OCI-LY7 (cell line): ENCODE measurements at regions not wholly inside any gene's neighbourhood (a gene's known extent, or its start where the extent isn't known, plus 50 kb on each side); places are given as distances from the start of the nearest gene placed in this dataset.

Source experiments
- BruUV-seq: library from RNA; stranded (reverse); fragments of 400-500 nt; replicated peaks from 2 replicates; lab custom pipeline; 2021; lab: Mats Ljungman, UMichigan
- CTCF ChIA-PET: fragments of 300-600 bp; sonication (Branson Sonifier 250); formaldehyde crosslinking; loops from one replicate; lab custom pipeline; 2022; ENCODE audit warnings: antibody characterized with exemption; ENCODE audit not compliant: unreplicated experiment; lab: Charles Lee
- POLR2A ChIA-PET: fragments of 300-600 bp; sonication (Branson Sonifier 250); formaldehyde crosslinking; loops from one replicate; lab custom pipeline; 2022; ENCODE audit warnings: antibody characterized with exemption; lab: Charles Lee
- DNase-seq: peaks from one replicate; pipeline ENCODE4 v3.0.0-alpha.2; 2015; ENCODE audit warnings: low spot score
- H2AFZ ChIP-seq: fragments of 200-600 bp; sonication (generic), shearing (Covaris generic); 2 replicates; pipeline ENCODE4 v1.6.1; 2014; ENCODE audit warnings: mild to moderate bottlenecking, antibody characterized with exemption, low read length, moderate library complexity
- H3K27ac ChIP-seq: fragments of 200-600 bp; sonication (generic); 2 replicates; pipeline ENCODE4 v1.5.1; 2014; ENCODE audit warnings: mixed run types, low read depth, mild to moderate bottlenecking, moderate library complexity, low read length, inconsistent platforms; ENCODE audit not compliant: poor library complexity, severe bottlenecking
- H3K36me3 ChIP-seq: fragments of 200-600 bp; sonication (generic); 2 replicates; pipeline ENCODE4 v1.6.1; 2014; ENCODE audit warnings: mild to moderate bottlenecking, antibody characterized with exemption, low read length, moderate library complexity, mixed read lengths; ENCODE audit not compliant: insufficient read depth
- H3K4me1 ChIP-seq: fragments of 200-600 bp; sonication (generic); 2 replicates; pipeline ENCODE4 v1.5.1; 2014; ENCODE audit warnings: mild to moderate bottlenecking, low read length; ENCODE audit not compliant: insufficient read depth, poor library complexity, severe bottlenecking
- H3K4me2 ChIP-seq: fragments of 200-600 bp; sonication (generic); 2 replicates; pipeline ENCODE4 v1.6.1; 2014; ENCODE audit warnings: mild to moderate bottlenecking, low read length
- H3K4me3 ChIP-seq: fragments of 200-600 bp; sonication (generic); 2 replicates; pipeline ENCODE4 v1.5.1; 2014; ENCODE audit warnings: mild to moderate bottlenecking, low read depth, low read length; ENCODE audit not compliant: poor library complexity, severe bottlenecking
- H3K79me2 ChIP-seq: fragments of 200-600 bp; sonication (generic); 2 replicates; pipeline ENCODE4 v1.6.1; 2016; ENCODE audit warnings: low read depth, mild to moderate bottlenecking, low read length, moderate library complexity, mixed read lengths; ENCODE audit not compliant: insufficient read depth
- H3K9me2 ChIP-seq: fragments of 200-600 bp; sonication (generic); 2 replicates; pipeline ENCODE4 v1.6.1; 2016; ENCODE audit warnings: mild to moderate bottlenecking, low read length, mixed read lengths; ENCODE audit not compliant: insufficient read depth
- H3K9me3 ChIP-seq: fragments of 200-600 bp; sonication (generic); 2 replicates; pipeline ENCODE4 v1.6.1; 2014; ENCODE audit warnings: mild to moderate bottlenecking, mixed run types, low read length, mixed read lengths
- H4K20me1 ChIP-seq: fragments of 200-600 bp; sonication (generic); 2 replicates; pipeline ENCODE4 v1.6.1; 2014; ENCODE audit warnings: mild to moderate bottlenecking, antibody characterized with exemption, low read length, moderate library complexity, mixed read lengths; ENCODE audit not compliant: insufficient read depth
- CTCF ChIP-seq: fragments of 200-600 bp; sonication (generic); conservative IDR thresholded peaks from 2 replicates; pipeline ENCODE4 v1.5.1; 2014; ENCODE audit warnings: mild to moderate bottlenecking, antibody characterized with exemption, low read length, moderate library complexity, mixed read lengths
- EZH2phosphoT487 ChIP-seq: fragments of 200-600 bp; sonication (generic); IDR thresholded peaks from 2 replicates; pipeline ENCODE4 v1.6.1; 2018; ENCODE audit warnings: low read depth, borderline replicate concordance, mild to moderate bottlenecking, mixed run types, antibody characterized with exemption, low read length, moderate library complexity, mixed read lengths
- intact Hi-C: fragments of 100-400 bp; cut with micrococcal nuclease; formaldehyde crosslinking; loops from one replicate; pipeline ENCODE4 v1.10.0; 2022; ENCODE audit not compliant: unreplicated experiment

DNA sequence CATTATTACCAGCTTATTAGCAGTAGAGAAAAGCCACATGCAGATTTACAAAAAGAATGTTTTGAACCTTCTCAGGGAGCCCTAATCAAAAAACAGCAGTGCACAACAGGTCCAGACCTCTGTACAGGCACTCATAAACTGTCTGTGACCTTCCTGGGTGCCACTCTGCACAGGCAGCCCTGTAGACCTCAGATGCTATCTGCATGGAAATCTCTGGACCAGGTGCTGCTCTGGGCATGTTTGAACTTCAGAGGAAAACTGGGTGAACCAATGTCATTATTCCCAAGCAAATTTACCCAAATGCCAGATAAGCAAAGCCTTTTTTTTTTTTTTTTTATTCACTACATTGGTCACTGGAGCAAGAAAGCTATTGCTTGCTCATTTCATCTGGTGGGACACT lies 104.2 kb downstream of the NPY start:
- intact Hi-C loops: no loop called here
- ChIA-PET CTCF (no interaction called here), POLR2A (interaction anchor here (1.0 kb wide), 1 partner anchor 18 kb away, joined by 3 read pairs; no protein-coding TSS in a partner anchor)
- no peaks in the 10 kb centered on the region for H3K4me1 ChIP-seq
- H3K4me3 ChIP-seq: no peak overlapping the region
- no peaks in the 10 kb centered on the region for H3K9me3 ChIP-seq
- no peaks in the 10 kb centered on the region for H3K36me3 ChIP-seq
- H3K79me2 ChIP-seq: no peaks in the 10 kb centered on the region
- no peak for DNase-seq
- no peak for TF ChIP-seq EZH2phosphoT487
- TF ChIP-seq CTCF: no peak
- H4K20me1 ChIP-seq: no peaks in the 10 kb centered on the region
- H3K27ac ChIP-seq: no peak overlapping the region
- no peak overlapping the region for H2AFZ ChIP-seq
- no TSS peak for BruUV-seq
- no peak overlapping the region for H3K4me2 ChIP-seq
- no peaks in the 10 kb centered on the region for H3K9me2 ChIP-seq

- no TSS peak for BruUV-seq
- no peak overlapping the region for H3K4me3 ChIP-seq
- CTCF ChIA-PET: no interaction called here
Observed at GRCh38 chr7:24390376-24391157, 106.6 kb downstream of the NPY start.

More at GRCh38 chr7:24390376-24391157, 106.6 kb downstream of the NPY start:
- Histone ChIP-seq H3K36me3 (no peaks in the 10 kb centered on the region), H3K4me2 (no peak overlapping the region), H3K9me3 (no peaks in the 10 kb centered on the region), H2AFZ (no peak overlapping the region), H3K79me2 (no peaks in the 10 kb centered on the region), H3K4me1 (no peaks in the 10 kb centered on the region), H4K20me1 (no peaks in the 10 kb centered on the region), H3K27ac (no peak overlapping the region), H3K9me2 (no peaks in the 10 kb centered on the region)
- POLR2A ChIA-PET: interaction anchor here (1.0 kb wide), 1 partner anchor 660 kb away, joined by 3 read pairs; no protein-coding TSS in a partner anchor
- no peak for DNase-seq
- TF ChIP-seq CTCF (no peak), EZH2phosphoT487 (no peak)
- intact Hi-C loops: no loop called here
